OCI-LY3 (cell line): ENCODE measurements at regions not wholly inside any gene's neighbourhood (a gene's known extent, or its start where the extent isn't known, plus 50 kb on each side); places are given as distances from the start of the nearest gene placed in this dataset.

Experiments used
- CTCF ChIP-seq: fragments of 200-600, 300-600 bp; sonication (generic); IDR thresholded peaks from 2 replicates; pipeline ENCODE4 v1.5.1; 2014; ENCODE audit warnings: antibody characterized with exemption, low read length, low read depth
- EZH2phosphoT487 ChIP-seq: fragments of 200-600 bp; shearing (Covaris generic); IDR thresholded peaks from 2 replicates; pipeline ENCODE4 v1.6.1; 2018; ENCODE audit warnings: antibody characterized with exemption, mixed run types, low read depth

- TF ChIP-seq CTCF (no peak), EZH2phosphoT487 (no peak)
Observed at GRCh38 chr16:61050547-61050946, 985.7 kb downstream of the CDH8 start.
